Type B pancreatic cell (in vitro differentiated cells): ENCODE measurements at regions not wholly inside any gene's neighbourhood (a gene's known extent, or its start where the extent isn't known, plus 50 kb on each side); places are given as distances from the start of the nearest gene placed in this dataset.
A peak's percentile ranks its signal among the peaks of the same experiment; 100 is the strongest.

Experiments used
- DNase-seq: peaks from one replicate; pipeline ENCODE4 v3.0.0; 2021; ENCODE audit warnings: mixed read lengths; ENCODE audit not compliant: unreplicated experiment; ENCODE audit errors: extremely low spot score
- H3K27ac Mint-ChIP-seq: 2 replicates; pipeline ENCODE4 v1.8.0; 2021; ENCODE audit warnings: mild to moderate bottlenecking, mixed read lengths
- H3K27me3 Mint-ChIP-seq: 2 replicates; pipeline ENCODE4 v1.8.0; 2021; ENCODE audit warnings: mixed read lengths
- H3K36me3 Mint-ChIP-seq: 2 replicates; pipeline ENCODE4 v1.8.0; 2021; ENCODE audit warnings: mixed read lengths
- H3K4me1 Mint-ChIP-seq: one replicate; pipeline ENCODE4 v1.8.0; 2021; ENCODE audit warnings: mixed read lengths; ENCODE audit not compliant: unreplicated experiment
- H3K4me3 Mint-ChIP-seq: 2 replicates; pipeline ENCODE4 v1.8.0; 2021; ENCODE audit warnings: mild to moderate bottlenecking, mixed read lengths
- H3K9me3 Mint-ChIP-seq: 2 replicates; pipeline ENCODE4 v1.8.0; 2021; ENCODE audit warnings: mixed read lengths
- TF ChIP-seq, protein P1 (sequence below): fragments of 200-600 bp; sonication (generic); conservative IDR thresholded peaks from 2 replicates; pipeline ENCODE4 v1.5.0; 2021; ENCODE audit warnings: antibody characterized with exemption, mild to moderate bottlenecking

DNA sequence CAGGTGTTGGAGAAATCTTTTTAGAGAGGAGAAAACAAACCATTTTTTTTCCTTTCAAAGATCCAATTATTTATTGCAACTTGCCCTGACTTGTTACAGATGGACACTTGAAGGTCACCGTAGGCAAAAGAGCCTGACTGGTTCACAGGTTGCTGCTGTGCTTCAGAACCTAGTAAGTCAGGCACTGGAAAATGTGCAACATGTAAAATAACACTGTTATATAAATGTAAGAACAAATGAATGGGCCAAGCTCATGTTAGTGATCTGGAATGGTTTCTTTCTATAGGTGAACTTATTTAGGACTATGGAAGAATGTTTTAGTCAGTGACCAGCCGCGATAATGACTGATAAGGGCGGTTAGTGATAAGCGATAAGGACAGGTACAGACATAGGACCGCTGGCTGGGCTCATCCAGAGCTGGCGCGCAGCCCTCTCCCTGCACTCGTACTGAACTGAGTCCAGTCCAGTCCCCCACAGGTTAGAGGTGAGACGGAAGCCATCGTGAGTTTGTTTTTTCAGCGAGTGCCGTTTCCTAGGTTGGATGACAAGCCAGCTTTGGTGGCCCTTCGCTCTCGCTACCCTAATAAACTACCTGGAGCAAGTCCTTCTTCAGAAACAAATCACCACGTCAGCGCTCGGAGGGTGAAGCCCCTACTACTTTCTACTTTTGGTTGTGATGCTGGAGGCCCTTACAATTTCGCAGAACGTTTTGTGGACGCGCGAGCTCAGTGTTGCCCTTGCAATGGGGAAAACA, 94.4 kb upstream of the PRDM1 start:
- peaks cover 7% of the 10 kb centered on the region for H3K4me1 Mint-ChIP-seq
- DNase-seq, result no peak
- TF ChIP-seq, protein P1, sequence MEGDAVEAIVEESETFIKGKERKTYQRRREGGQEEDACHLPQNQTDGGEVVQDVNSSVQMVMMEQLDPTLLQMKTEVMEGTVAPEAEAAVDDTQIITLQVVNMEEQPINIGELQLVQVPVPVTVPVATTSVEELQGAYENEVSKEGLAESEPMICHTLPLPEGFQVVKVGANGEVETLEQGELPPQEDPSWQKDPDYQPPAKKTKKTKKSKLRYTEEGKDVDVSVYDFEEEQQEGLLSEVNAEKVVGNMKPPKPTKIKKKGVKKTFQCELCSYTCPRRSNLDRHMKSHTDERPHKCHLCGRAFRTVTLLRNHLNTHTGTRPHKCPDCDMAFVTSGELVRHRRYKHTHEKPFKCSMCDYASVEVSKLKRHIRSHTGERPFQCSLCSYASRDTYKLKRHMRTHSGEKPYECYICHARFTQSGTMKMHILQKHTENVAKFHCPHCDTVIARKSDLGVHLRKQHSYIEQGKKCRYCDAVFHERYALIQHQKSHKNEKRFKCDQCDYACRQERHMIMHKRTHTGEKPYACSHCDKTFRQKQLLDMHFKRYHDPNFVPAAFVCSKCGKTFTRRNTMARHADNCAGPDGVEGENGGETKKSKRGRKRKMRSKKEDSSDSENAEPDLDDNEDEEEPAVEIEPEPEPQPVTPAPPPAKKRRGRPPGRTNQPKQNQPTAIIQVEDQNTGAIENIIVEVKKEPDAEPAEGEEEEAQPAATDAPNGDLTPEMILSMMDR, result no peak
- peak overlapping the region; percentile 59 for H3K27ac Mint-ChIP-seq
- H3K36me3 Mint-ChIP-seq, result no peaks in the 10 kb centered on the region
- H3K27me3 Mint-ChIP-seq, result peaks cover 97% of the 10 kb centered on the region
- H3K9me3 Mint-ChIP-seq, result no peaks in the 10 kb centered on the region
- peak overlapping the region; percentile 92 for H3K4me3 Mint-ChIP-seq

DNA sequence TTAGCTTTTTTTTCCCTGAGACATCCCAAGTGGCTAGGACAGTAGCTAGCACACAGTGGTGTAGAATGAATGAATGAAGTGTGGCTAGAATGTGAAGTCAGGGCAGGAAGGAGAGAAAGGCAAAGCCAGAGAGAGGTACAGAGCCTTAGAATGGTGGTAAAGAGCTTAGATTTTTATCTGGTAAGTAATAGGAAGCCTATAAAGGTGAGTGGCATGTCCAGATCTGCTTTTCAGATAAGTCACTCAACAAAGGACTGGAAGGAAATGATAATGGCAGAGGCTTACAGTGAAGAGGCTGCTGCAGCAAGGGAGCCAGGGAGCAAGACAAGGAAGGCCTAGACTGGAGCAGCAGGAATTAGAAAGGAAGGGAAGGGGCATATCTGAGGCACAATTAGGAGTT, 96.0 kb upstream of the PRDM1 start:
- no peaks in the 10 kb centered on the region for H3K9me3 Mint-ChIP-seq
- H3K27me3 Mint-ChIP-seq, result peaks cover 97% of the 10 kb centered on the region
- H3K4me3 Mint-ChIP-seq, result peak overlapping the region; percentile 31
- no peak for DNase-seq
- no peak overlapping the region for H3K27ac Mint-ChIP-seq
- TF ChIP-seq, protein P1, result no peak
- H3K36me3 Mint-ChIP-seq, result no peaks in the 10 kb centered on the region
- H3K4me1 Mint-ChIP-seq, result peaks cover 7% of the 10 kb centered on the region

DNA sequence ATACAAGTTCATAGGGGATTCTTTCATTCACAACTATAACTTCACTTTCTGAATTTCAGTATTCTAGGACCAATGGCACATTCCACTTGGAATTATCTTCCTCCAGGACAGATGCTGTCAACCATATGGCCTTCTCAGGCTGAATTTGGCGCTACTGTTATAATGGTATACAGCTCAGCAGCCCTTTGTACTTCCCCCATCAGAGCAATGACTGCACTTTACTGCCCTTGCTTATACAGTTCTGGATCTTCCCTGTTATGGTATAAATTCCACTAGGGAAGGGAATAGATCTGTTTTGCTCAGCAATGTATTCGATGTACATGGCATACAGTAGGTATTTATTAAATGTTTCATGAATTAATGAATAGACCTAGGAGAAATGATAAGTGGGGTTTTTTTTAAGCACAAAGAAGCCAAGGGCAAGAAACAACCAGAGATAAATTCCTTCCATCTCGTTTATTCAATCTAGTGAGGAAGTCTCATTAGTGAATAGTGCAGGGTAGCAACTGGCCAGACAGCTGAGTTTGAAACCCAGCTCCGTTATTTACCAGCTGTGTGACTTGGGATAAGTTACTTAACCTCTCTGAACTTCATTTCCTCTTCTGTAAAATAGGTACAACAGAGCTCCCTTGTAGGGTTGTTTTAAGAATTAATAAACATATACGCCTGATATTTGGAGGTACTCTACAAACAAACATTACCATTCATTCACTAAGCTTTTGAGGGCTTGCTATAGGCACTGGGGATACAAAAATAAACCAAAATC, 97.1 kb upstream of the PRDM1 start:
- Mint-ChIP-seq H3K36me3 (no peaks in the 10 kb centered on the region), H3K9me3 (no peaks in the 10 kb centered on the region), H3K4me3 (no peak overlapping the region), H3K27me3 (peaks cover 96% of the 10 kb centered on the region), H3K4me1 (peaks cover 7% of the 10 kb centered on the region), H3K27ac (no peak overlapping the region)
- DNase-seq, result no peak
- TF ChIP-seq, protein P1, result no peak

DNA sequence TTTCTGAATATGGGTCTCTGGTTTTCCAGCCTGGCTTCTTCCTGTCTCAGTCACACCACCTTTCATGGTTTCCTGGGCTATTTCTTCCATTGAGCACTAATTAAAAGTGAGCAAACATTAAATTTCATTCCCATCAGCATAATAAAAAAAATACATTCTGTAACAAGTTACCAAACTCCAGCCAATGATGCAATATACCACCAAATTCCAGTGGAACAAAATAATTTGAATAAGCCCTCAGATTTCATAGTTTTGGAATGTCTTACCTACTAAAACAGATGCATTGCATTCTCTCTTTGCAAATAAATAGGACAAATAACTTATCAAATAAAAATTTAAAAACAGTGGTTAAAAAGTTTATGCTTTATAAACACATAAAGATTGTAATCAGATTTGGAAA, 97.8 kb upstream of the PRDM1 start:
- Mint-ChIP-seq H3K36me3 (no peaks in the 10 kb centered on the region), H3K27me3 (peaks cover 95% of the 10 kb centered on the region), H3K4me1 (peaks cover 1% of the 10 kb centered on the region), H3K27ac (no peak overlapping the region), H3K9me3 (no peaks in the 10 kb centered on the region), H3K4me3 (no peak overlapping the region)
- DNase-seq, result no peak
- TF ChIP-seq, protein P1, result no peak

DNA sequence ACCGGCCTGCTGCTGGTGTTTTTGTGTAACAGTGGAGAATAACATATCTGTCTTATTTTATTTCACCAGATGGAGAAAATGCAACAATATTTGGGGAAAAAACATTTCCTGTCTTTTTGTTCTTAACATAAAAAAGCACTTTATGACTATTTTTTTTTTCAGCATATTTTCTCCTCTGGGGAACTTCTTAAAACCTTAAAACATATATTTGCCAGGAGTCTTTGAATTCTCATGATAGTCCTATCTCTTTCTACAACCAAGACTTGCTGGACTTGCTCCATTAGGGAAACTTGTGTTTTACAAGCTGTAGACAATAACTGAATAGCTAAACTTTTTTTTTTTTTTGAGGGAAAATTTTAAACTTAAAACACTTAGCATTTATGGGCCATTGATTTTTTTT, 98.6 kb upstream of the PRDM1 start:
- no peaks in the 10 kb centered on the region for H3K36me3 Mint-ChIP-seq
- TF ChIP-seq, protein P1, result no peak
- H3K4me3 Mint-ChIP-seq, result no peak overlapping the region
- H3K27ac Mint-ChIP-seq, result no peak overlapping the region
- no peaks in the 10 kb centered on the region for H3K4me1 Mint-ChIP-seq
- no peaks in the 10 kb centered on the region for H3K9me3 Mint-ChIP-seq
- H3K27me3 Mint-ChIP-seq, result peaks cover 95% of the 10 kb centered on the region
- no peak for DNase-seq
